Activated naive CD8-positive, alpha-beta T cell (primary cell): ENCODE measurements at regions not wholly inside any gene's neighbourhood (a gene's known extent, or its start where the extent isn't known, plus 50 kb on each side); places are given as distances from the start of the nearest gene placed in this dataset.
A peak's percentile ranks its signal among the peaks of the same experiment; 100 is the strongest.

Experiments used
- H3K27ac Mint-ChIP-seq: one replicate; pipeline ENCODE4 v1.8.0; 2021; ENCODE audit warnings: mixed read lengths
- H3K27me3 Mint-ChIP-seq: one replicate; pipeline ENCODE4 v1.8.0; 2021; ENCODE audit warnings: mixed read lengths
- H3K36me3 Mint-ChIP-seq: one replicate; pipeline ENCODE4 v1.8.0; 2021; ENCODE audit warnings: mixed read lengths
- H3K4me1 Mint-ChIP-seq: one replicate; pipeline ENCODE4 v1.8.0; 2021; ENCODE audit warnings: low read depth, mixed read lengths
- H3K4me3 Mint-ChIP-seq: one replicate; pipeline ENCODE4 v1.8.0; 2021; ENCODE audit warnings: mild to moderate bottlenecking, mixed read lengths
- H3K9me3 Mint-ChIP-seq: one replicate; pipeline ENCODE4 v1.8.0; 2021; ENCODE audit warnings: low read depth, mixed read lengths

GRCh38 chr11:32331098-32331497 lies 104.2 kb downstream of the WT1 start:
- no peak overlapping the region for H3K4me3 Mint-ChIP-seq
- peaks cover 25% of the 10 kb centered on the region for H3K27me3 Mint-ChIP-seq
- no peak overlapping the region for H3K27ac Mint-ChIP-seq
- H3K9me3 Mint-ChIP-seq, result no peaks in the 10 kb centered on the region
- H3K4me1 Mint-ChIP-seq, result peaks cover 15% of the 10 kb centered on the region
- H3K36me3 Mint-ChIP-seq, result no peaks in the 10 kb centered on the region

- no peaks in the 10 kb centered on the region for H3K9me3 Mint-ChIP-seq
- H3K4me1 Mint-ChIP-seq, result peaks cover 15% of the 10 kb centered on the region
- H3K4me3 Mint-ChIP-seq, result no peak overlapping the region
- peaks cover 25% of the 10 kb centered on the region for H3K27me3 Mint-ChIP-seq
- no peak overlapping the region for H3K27ac Mint-ChIP-seq
- no peaks in the 10 kb centered on the region for H3K36me3 Mint-ChIP-seq
Observed at GRCh38 chr11:32331792-32332191, 103.5 kb downstream of the WT1 start.

DNA sequence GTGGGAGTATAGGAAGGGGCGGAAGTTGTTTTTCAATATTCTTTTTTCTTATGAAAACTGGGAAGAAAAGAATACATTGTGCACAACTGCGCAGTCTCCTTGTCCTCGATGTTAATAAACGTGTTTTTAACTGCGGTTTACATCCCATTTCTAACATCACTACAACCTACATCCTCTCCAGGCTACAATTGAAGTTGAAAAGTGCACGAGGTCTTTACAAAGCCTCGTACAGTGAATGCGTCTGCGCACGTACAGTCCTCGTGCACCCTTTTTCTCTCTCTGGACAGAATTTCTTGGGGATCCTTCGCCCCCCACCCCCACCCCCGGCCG lies 102.4 kb downstream of the WT1 start:
- peak overlapping the region; percentile 79 for H3K4me3 Mint-ChIP-seq
- H3K4me1 Mint-ChIP-seq, result peaks cover 15% of the 10 kb centered on the region
- peaks cover 32% of the 10 kb centered on the region for H3K27me3 Mint-ChIP-seq
- no peaks in the 10 kb centered on the region for H3K36me3 Mint-ChIP-seq
- no peaks in the 10 kb centered on the region for H3K9me3 Mint-ChIP-seq
- H3K27ac Mint-ChIP-seq, result no peak overlapping the region

- H3K4me3 Mint-ChIP-seq, result peak overlapping the region; percentile 79
- H3K27ac Mint-ChIP-seq, result no peak overlapping the region
- H3K27me3 Mint-ChIP-seq, result peaks cover 32% of the 10 kb centered on the region
- H3K4me1 Mint-ChIP-seq, result peaks cover 15% of the 10 kb centered on the region
- H3K9me3 Mint-ChIP-seq, result no peaks in the 10 kb centered on the region
- no peaks in the 10 kb centered on the region for H3K36me3 Mint-ChIP-seq
Observed at GRCh38 chr11:32333320-32333991, 101.9 kb downstream of the WT1 start.

DNA sequence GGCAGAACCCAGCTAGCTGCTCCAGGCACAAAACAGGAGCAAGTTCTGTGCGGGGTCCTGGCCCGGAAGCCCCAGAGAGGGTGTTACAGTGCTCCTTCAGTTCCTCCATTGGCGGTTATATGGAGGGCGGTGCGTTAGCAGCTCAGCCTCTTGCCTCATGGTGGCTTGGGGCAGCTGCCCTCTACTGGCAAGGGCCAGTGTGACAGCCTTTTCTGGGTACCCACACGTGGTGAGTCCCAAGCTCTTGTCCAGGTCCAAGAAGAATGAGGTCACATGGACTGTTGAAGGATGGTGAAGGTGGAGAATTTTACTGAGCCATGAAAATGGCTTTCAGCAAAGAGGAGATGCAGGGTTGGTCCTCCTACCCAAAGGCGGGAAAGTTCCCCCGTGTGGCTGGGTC lies 100.5 kb downstream of the WT1 start:
- no peak overlapping the region for H3K27ac Mint-ChIP-seq
- H3K4me1 Mint-ChIP-seq, result peaks cover 15% of the 10 kb centered on the region
- no peaks in the 10 kb centered on the region for H3K36me3 Mint-ChIP-seq
- H3K9me3 Mint-ChIP-seq, result no peaks in the 10 kb centered on the region
- peak overlapping the region; percentile 7 for H3K4me3 Mint-ChIP-seq
- peaks cover 29% of the 10 kb centered on the region for H3K27me3 Mint-ChIP-seq
